ENCODE measurements at regions not wholly inside any gene's neighbourhood (a gene's known extent, or its start where the extent isn't known, plus 50 kb on each side); places are given as distances from the start of the nearest gene placed in this dataset.

DNA sequence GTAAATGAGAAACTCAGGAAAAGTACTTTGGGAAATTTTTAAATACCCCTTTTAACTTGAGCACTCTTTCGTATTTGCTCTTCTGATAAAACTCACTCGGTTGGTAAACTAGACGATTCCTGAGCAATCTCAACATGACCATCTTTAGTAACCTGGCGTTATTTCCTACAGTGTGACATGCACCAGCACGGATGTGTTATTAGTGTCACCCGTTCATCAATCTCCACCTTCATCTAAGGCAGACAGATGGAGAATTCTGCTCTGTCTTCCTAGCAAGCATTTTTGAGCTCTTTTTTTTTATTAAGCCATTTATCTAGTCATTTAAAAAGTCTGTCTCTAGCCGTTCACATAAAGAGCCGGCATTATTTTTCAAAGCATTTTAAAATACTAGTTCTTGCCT, 155.2 kb downstream of the DISP1 start:
- H3K27me3 ChIP-seq = no peaks in the 10 kb centered on the region

DNA sequence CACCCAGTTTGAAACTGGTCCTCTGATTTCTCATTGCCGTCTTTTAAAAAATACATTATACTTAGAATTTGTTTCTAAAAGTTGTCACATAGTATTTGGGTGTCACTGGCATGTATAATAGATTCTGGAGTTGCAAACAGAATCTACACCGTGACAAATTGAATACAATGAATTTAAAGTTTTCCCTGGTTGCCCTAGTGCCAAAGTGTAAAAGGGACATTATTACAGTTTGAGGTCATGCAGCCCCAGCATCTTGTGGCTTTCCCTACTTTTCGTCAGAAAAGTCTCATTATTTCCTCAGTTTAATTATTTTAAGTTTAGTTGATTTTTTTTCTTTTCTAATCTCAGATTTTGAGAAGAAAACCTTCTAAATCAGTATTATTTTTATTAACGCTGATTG, 155.9 kb downstream of the DISP1 start:
- Histone ChIP-seq H3K4me3 (no peak overlapping the region), H3K27ac (no peak overlapping the region), H3K36me3 (no peaks in the 10 kb centered on the region), H3K4me1 (peaks cover 11% of the 10 kb centered on the region), H3K27me3 (no peaks in the 10 kb centered on the region), H3K9me3 (no peaks in the 10 kb centered on the region)
- intact Hi-C loops (cut with DNase I) = no loop called here
- TF ChIP-seq, protein P1, sequence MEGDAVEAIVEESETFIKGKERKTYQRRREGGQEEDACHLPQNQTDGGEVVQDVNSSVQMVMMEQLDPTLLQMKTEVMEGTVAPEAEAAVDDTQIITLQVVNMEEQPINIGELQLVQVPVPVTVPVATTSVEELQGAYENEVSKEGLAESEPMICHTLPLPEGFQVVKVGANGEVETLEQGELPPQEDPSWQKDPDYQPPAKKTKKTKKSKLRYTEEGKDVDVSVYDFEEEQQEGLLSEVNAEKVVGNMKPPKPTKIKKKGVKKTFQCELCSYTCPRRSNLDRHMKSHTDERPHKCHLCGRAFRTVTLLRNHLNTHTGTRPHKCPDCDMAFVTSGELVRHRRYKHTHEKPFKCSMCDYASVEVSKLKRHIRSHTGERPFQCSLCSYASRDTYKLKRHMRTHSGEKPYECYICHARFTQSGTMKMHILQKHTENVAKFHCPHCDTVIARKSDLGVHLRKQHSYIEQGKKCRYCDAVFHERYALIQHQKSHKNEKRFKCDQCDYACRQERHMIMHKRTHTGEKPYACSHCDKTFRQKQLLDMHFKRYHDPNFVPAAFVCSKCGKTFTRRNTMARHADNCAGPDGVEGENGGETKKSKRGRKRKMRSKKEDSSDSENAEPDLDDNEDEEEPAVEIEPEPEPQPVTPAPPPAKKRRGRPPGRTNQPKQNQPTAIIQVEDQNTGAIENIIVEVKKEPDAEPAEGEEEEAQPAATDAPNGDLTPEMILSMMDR (IDR thresholded peaks at IDR 0.05) = no peak
- DNase-seq (no peak), ATAC-seq (no peak)

More for the DNA sequence above, 155.2 kb downstream of the DISP1 start:
- Histone ChIP-seq H3K36me3 (no peaks in the 10 kb centered on the region), H3K4me1 (peaks cover 11% of the 10 kb centered on the region), H3K27ac (no peak overlapping the region), H3K9me3 (no peaks in the 10 kb centered on the region), H3K4me3 (no peak overlapping the region)
- no peak for ATAC-seq
- no peak for DNase-seq
- intact Hi-C loops (cut with DNase I) = no loop called here
- TF ChIP-seq, protein P1 (IDR thresholded peaks at IDR 0.05) = no peak

DNA sequence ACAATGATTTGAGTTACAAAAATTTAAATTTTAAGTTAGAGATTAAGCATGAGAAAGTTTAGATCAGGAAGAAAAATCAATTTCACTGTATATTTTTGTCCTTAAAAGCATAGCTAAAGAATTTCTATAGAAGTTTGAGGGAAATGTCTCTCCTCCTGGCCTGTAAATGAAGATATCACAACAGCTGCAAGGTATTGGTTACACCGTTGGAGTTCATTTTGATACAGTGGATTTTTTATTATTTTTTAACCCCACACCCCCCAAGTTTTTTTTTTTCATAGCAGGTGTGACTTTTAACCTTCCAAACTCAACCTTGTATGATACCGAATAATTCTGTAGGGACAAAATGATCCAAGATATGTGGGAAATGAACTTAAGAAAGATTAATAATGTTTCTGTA, 156.3 kb downstream of the DISP1 start:
- intact Hi-C loops (cut with DNase I) = no loop called here
- TF ChIP-seq, protein P1 (IDR thresholded peaks at IDR 0.05) = no peak
- H3K36me3 ChIP-seq = no peaks in the 10 kb centered on the region
- no peaks in the 10 kb centered on the region for H3K27me3 ChIP-seq
- H3K27ac ChIP-seq = no peak overlapping the region
- H3K9me3 ChIP-seq = no peaks in the 10 kb centered on the region
- no peak for ATAC-seq
- H3K4me1 ChIP-seq = peaks cover 11% of the 10 kb centered on the region
- H3K4me3 ChIP-seq = no peak overlapping the region
- DNase-seq = no peak

DNA sequence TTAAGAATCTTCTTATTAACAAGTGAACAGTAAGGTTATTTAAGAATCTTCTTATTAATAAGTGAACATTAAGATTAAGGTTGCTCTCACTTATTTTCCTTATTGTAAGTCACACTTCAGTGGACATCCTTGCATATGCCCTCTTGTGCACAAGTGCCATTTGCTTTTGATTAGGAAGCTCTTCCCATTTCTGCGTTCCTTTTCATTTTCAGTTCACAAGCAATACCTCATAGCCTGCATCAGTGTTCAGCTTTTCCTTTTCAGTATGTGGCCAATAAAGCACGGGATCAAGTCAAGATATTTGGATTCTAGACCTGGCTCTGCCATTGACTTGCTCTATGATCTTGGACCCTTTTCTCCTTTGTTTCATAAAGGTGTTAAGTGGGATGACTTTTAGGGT, 158.7 kb downstream of the DISP1 start:
- Histone ChIP-seq H3K36me3 (no peaks in the 10 kb centered on the region), H3K27me3 (no peaks in the 10 kb centered on the region), H3K9me3 (no peaks in the 10 kb centered on the region), H3K27ac (no peak overlapping the region), H3K4me3 (no peak overlapping the region), H3K4me1 (peaks cover 11% of the 10 kb centered on the region)
- no peak for DNase-seq
- TF ChIP-seq, protein P1 (IDR thresholded peaks at IDR 0.05) = no peak
- intact Hi-C loops (cut with DNase I) = no loop called here
- no peak for ATAC-seq

DNA sequence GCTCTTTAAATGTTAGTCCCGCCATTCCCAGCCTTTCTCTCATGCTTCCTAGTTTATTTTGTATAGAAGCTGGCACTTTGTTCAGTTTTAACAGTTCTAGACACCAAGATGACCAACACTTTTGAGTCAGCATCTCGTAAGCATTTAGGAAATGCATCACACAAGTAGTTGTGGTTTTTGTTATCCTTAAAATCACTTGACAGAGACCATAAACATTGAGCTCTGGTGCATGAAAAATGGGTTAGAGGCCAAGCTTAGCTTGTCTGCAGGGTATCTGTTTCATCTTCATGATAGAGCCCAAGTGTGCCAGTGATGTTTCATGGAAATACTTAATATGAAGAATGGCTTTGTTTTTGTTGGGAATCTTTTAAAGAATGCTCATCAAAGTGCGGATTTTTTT, 159.7 kb downstream of the DISP1 start:
- H3K9me3 ChIP-seq = no peaks in the 10 kb centered on the region
- DNase-seq (no peak), ATAC-seq (no peak)
- peaks cover 11% of the 10 kb centered on the region for H3K4me1 ChIP-seq
- intact Hi-C loops (cut with DNase I) = no loop called here
- TF ChIP-seq, protein P1 (IDR thresholded peaks at IDR 0.05) = no peak
- H3K36me3 ChIP-seq = no peaks in the 10 kb centered on the region
- no peak overlapping the region for H3K27ac ChIP-seq
- H3K4me3 ChIP-seq = no peak overlapping the region
- H3K27me3 ChIP-seq = no peaks in the 10 kb centered on the region

DNA sequence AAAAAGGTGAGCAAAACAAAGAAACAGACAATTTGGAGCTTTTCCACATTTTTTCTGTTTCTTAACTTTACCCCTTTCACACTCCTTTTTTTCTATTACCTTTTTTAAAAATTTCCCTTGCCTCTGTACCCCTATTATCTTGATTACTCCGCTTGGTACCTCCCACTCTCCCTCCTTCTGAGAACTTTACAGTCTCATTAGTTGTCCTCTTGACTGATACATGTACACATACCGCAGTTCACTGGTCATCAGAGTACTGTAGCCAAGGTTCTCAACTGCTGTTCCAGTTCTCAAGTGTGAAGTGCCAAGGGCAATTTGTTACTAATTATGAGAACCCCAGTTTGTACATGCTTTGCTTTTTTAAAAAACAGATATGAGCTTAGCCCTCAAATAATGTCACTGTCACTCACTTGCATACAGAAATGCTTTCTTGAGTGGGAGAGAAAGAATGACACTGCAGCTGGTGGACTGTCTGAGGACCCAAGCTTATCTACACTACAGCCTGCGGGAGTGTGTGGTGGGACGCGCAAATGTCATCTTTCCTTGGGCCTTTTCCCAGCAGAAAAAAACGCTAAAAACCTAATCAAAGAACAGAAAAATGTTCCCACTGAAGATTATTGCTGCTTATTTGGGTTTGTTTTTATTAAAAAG, 160.8 kb downstream of the DISP1 start:
- ATAC-seq (no peak), DNase-seq (no peak)
- Histone ChIP-seq H3K36me3 (no peaks in the 10 kb centered on the region), H3K27me3 (no peaks in the 10 kb centered on the region), H3K9me3 (no peaks in the 10 kb centered on the region), H3K4me1 (peaks cover 11% of the 10 kb centered on the region), H3K27ac (no peak overlapping the region), H3K4me3 (no peak overlapping the region)
- intact Hi-C loops (cut with DNase I) = no loop called here
- TF ChIP-seq, protein P1 (IDR thresholded peaks at IDR 0.05) = no peak

All from upper lobe of right lung (tissue), 1 donor.